Ectodermal cell (in vitro differentiated cells): ENCODE measurements at regions not wholly inside any gene's neighbourhood (a gene's known extent, or its start where the extent isn't known, plus 50 kb on each side); places are given as distances from the start of the nearest gene placed in this dataset.
"Not testable (repeated sequence)": the region's sequence is repeated elsewhere in the genome, so short reads cannot be mapped to it uniquely, and the experiment has no call there.

Experiments used
- H3K27ac ChIP-seq: 2 replicates; pipeline ENCODE4 v1.7.0; 2013; ENCODE audit warnings: mild to moderate bottlenecking, low read depth, low read length; ENCODE audit not compliant: insufficient read depth, poor library complexity, severe bottlenecking
- H3K27me3 ChIP-seq: 2 replicates; pipeline ENCODE4 v1.7.0; 2013; ENCODE audit warnings: mild to moderate bottlenecking, low read length; ENCODE audit not compliant: insufficient read depth, control insufficient read depth, poor library complexity, severe bottlenecking
- H3K36me3 ChIP-seq: one replicate; pipeline ENCODE4 v1.7.0; 2013; ENCODE audit warnings: low read length; ENCODE audit not compliant: control insufficient read depth, insufficient read depth
- H3K4me1 ChIP-seq: one replicate; pipeline ENCODE4 v1.7.0; 2013; ENCODE audit warnings: low read length; ENCODE audit not compliant: control insufficient read depth, insufficient read depth
- H3K4me3 ChIP-seq: 2 replicates; pipeline ENCODE4 v1.7.0; 2013; ENCODE audit warnings: low read depth, low read length, control low read depth; ENCODE audit not compliant: insufficient read depth
- H3K9me3 ChIP-seq: 2 replicates; pipeline ENCODE4 v1.7.0; 2013; ENCODE audit warnings: mild to moderate bottlenecking, low read length, moderate library complexity; ENCODE audit not compliant: control insufficient read depth
- WGBS, 2 experiments: methylation state at CpG; one replicate each; pipeline ENCODE4 v1.1.7; 2013; ENCODE audit warnings: missing lambda C conversion rate in 2 of 2; 5-methylcytosine and 5-hydroxymethylcytosine counted together

DNA sequence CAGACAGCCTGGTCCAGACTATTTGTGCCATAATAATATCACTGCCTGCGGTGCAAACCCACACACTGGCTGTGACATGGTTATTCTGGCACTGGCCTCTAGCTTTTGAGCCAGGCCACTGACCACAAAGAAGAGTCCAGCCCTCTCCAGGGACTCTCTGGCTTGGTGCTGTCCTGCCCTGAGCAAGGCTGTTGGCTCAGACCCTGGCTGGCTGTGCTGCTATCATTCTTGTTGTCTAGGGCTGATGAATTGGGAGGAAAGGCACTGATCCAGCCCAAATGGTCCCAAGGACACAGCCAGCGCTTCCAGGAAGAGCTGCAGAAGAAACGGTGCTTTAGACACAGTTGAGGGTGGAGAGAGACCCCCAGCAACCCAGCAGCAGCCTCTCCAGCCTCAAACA, 80.8 kb downstream of the TMEM130 start:
- Histone ChIP-seq H3K36me3 (no peaks in the 10 kb centered on the region), H3K9me3 (no peaks in the 10 kb centered on the region), H3K4me1 (no peaks in the 10 kb centered on the region), H3K4me3 (no peak overlapping the region), H3K27me3 (no peaks in the 10 kb centered on the region), H3K27ac (no peak overlapping the region)
- 81 to 83% methylated on average over 3 of the region's 3 CpGs for WGBS, 2 experiments

DNA sequence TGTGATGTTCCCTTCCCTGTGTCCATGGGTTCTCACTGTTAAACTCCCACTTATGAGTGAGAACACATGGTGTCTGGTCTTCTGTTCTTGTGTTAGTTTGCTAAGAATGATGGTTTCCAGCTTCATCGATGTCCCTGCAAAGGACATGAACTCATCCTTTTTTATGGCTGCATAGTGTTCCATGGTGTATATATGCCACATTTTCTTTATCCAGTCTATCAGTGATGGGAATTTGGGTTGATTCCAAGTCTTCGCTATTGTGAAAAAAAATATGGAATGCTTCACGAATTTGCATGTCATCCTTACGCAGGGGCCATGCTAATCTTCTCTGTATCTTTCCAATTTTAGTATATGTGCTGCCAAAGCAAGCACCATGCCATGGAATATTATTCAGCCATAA, 75.4 kb downstream of the TMEM130 start:
- H3K27me3 ChIP-seq, H3K4me3 ChIP-seq, H3K4me1 ChIP-seq, H3K36me3 ChIP-seq, H3K27ac ChIP-seq, H3K9me3 ChIP-seq: not testable (repeated sequence)
- 89 to 97% methylated on average over 4 of the region's 4 CpGs for WGBS, 2 experiments

DNA sequence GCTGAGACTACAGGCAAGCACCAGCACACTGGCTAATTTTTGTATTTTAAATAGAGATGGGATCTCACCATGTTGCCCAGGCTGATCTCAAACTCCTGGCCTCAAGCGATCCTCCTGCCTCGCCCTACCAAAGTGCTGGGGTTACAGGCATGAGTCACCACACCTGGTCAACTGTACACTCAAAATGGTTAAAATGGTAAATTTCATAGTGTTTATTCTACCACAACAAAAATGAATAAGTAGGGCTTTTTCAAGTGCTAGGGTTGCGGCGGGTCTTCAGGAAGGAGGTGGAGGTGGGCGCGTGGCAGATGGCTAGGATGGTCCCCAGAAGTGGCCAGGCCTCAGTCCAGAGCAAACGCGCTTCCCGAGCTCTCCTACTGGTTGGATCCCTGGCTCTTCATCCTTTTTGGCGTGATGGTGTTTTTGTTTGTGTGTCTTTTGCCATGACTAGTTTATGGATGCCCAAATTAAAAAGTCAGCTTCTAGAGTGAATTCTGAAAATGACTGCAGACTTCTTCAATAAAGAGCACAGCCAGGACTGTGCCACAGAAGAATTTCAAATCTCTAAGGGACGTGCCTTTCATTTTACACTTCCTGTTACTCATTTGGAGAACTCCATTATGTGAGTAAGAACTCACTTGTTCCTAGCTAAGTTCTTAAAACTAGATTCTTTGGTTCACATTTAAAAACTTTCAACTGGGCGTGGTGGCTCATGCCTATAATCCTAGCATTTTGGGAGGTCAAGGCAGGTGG, 73.9 kb downstream of the TMEM130 start:
- Histone ChIP-seq H3K9me3 (no peaks in the 10 kb centered on the region), H3K27ac (no peak overlapping the region), H3K36me3 (no peaks in the 10 kb centered on the region), H3K27me3 (no peaks in the 10 kb centered on the region), H3K4me3 (no peak overlapping the region), H3K4me1 (no peaks in the 10 kb centered on the region)
- 94 to 95% methylated on average over 12 of the region's 12 CpGs for WGBS, 2 experiments
